ENCODE measurements at regions not wholly inside any gene's neighbourhood (a gene's known extent, or its start where the extent isn't known, plus 50 kb on each side); places are given as distances from the start of the nearest gene placed in this dataset.

DNA sequence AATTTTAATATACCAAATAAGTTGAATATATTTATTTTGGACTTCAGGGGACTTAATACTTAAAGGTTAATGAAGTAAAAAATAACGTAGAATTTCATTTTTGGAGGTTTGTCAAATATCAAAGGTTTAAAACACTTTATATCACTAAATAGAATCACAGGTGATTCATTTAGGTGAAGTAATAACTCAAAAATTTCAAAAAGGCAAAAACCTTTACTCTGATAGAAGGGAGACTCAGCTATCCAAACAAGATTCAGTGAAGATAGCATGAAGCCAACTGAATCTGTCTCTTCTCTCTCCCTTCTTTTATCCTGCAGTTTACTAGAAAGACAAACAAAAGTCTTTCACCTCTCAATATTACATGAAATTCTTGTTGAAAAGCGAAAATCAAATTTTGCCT is 110.2 kb upstream of the CYSLTR1 start:
- TF ChIP-seq, protein P1, sequence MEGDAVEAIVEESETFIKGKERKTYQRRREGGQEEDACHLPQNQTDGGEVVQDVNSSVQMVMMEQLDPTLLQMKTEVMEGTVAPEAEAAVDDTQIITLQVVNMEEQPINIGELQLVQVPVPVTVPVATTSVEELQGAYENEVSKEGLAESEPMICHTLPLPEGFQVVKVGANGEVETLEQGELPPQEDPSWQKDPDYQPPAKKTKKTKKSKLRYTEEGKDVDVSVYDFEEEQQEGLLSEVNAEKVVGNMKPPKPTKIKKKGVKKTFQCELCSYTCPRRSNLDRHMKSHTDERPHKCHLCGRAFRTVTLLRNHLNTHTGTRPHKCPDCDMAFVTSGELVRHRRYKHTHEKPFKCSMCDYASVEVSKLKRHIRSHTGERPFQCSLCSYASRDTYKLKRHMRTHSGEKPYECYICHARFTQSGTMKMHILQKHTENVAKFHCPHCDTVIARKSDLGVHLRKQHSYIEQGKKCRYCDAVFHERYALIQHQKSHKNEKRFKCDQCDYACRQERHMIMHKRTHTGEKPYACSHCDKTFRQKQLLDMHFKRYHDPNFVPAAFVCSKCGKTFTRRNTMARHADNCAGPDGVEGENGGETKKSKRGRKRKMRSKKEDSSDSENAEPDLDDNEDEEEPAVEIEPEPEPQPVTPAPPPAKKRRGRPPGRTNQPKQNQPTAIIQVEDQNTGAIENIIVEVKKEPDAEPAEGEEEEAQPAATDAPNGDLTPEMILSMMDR (IDR thresholded peaks at IDR 0.05; ENCODE audit: borderline replicate concordance, extremely low read depth, insufficient read depth): no peak
- DNase-seq (no peak), FAIRE-seq (no peak)
- Histone ChIP-seq H3K27ac (ENCODE audit: low read depth in 2 of 2, low read length in 2 of 2) (no peak overlapping the region), H3K27me3 (ENCODE audit: control insufficient read depth, insufficient read depth, low read length) (no peaks in the 10 kb centered on the region), H3K9ac (ENCODE audit: low read length in 3 of 3) (no peak overlapping the region), H3K4me1 (ENCODE audit: control insufficient read depth in 2 of 3, insufficient read depth in 2 of 3, low read depth in 1 of 3, low read length in 3 of 3) (no peaks in the 10 kb centered on the region), H3K36me3 (ENCODE audit: control insufficient read depth in 2 of 3, insufficient read depth in 3 of 3, low read length in 3 of 3) (no peaks in the 10 kb centered on the region), H3K9me3 (ENCODE audit: control insufficient read depth in 2 of 3, insufficient read depth in 1 of 3, low read length in 3 of 3) (no peaks in the 10 kb centered on the region), H3K4me3 (ENCODE audit: low read length in 3 of 3) (no peak overlapping the region)
- intact Hi-C loops (cut with DNase I): no loop called here

DNA sequence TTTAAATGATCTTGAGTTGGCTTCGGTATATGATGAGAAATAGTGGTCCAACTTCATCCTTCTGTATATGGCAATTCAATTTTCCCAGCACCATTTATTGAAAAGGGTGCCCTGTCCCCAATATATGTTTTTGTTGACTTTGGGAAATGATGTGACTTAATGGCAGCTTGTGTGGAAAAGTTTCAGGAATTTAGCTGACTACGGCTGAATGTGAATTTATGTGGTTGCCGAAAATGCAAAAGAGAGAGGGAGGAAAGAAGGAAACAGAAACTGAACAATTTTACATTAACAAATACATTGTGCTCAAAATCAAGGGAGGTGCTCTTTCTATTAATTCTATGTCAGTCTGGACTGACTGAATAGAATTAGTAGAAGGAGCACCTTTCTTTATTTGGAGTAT is 101.8 kb upstream of the CYSLTR1 start:
- FAIRE-seq (no peak), DNase-seq (no peak)
- TF ChIP-seq, protein P1 (IDR thresholded peaks at IDR 0.05; ENCODE audit: borderline replicate concordance, extremely low read depth, insufficient read depth): no peak
- no peaks in the 10 kb centered on the region for H3K36me3 ChIP-seq (ENCODE audit: control insufficient read depth in 2 of 3, insufficient read depth in 3 of 3, low read length in 3 of 3)
- H3K9me3 ChIP-seq (ENCODE audit: control insufficient read depth in 2 of 3, insufficient read depth in 1 of 3, low read length in 3 of 3): no peaks in the 10 kb centered on the region
- H3K27me3 ChIP-seq (ENCODE audit: control insufficient read depth, insufficient read depth, low read length): no peaks in the 10 kb centered on the region
- no peak overlapping the region for H3K27ac ChIP-seq (ENCODE audit: low read depth in 2 of 2, low read length in 2 of 2)
- no peak overlapping the region for H3K4me3 ChIP-seq (ENCODE audit: low read length in 3 of 3)
- intact Hi-C loops (cut with DNase I): no loop called here
- H3K9ac ChIP-seq (ENCODE audit: low read length in 3 of 3): no peak overlapping the region
- no peaks in the 10 kb centered on the region for H3K4me1 ChIP-seq (ENCODE audit: control insufficient read depth in 2 of 3, insufficient read depth in 2 of 3, low read depth in 1 of 3, low read length in 3 of 3)

DNA sequence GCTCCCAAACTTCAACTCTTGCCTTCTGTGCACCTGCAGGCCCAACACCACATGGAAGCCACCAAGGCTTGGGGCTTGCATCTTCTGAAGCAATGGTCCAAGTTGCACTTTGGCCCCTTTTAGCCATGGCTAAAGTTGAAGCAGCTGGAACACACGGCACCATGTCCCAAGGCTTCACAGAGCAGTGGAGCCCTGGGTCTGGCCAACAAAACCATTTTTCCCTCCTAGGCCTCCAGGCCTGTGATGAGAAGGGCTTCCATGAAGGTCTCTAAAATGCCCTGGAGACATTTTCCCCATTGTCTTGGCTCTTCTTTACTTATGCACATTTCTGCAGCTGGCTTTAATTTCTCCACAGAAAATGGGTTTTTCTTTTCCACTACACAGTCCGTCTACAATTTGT is 61.3 kb upstream of the CYSLTR1 start:
- no peak overlapping the region for H3K27ac ChIP-seq (ENCODE audit: low read depth in 2 of 2, low read length in 2 of 2)
- no peaks in the 10 kb centered on the region for H3K27me3 ChIP-seq (ENCODE audit: control insufficient read depth, insufficient read depth, low read length)
- no peaks in the 10 kb centered on the region for H3K9me3 ChIP-seq (ENCODE audit: control insufficient read depth in 2 of 3, insufficient read depth in 1 of 3, low read length in 3 of 3)
- intact Hi-C loops (cut with DNase I): no loop called here
- DNase-seq: peak in 1 of 5 donors; percentile 20
- TF ChIP-seq, protein P1 (IDR thresholded peaks at IDR 0.05; ENCODE audit: borderline replicate concordance, extremely low read depth, insufficient read depth): no peak
- H3K4me1 ChIP-seq (ENCODE audit: control insufficient read depth in 2 of 3, insufficient read depth in 2 of 3, low read depth in 1 of 3, low read length in 3 of 3): no peaks in the 10 kb centered on the region
- H3K9ac ChIP-seq (ENCODE audit: low read length in 3 of 3): no peak overlapping the region
- no peak overlapping the region for H3K4me3 ChIP-seq (ENCODE audit: low read length in 3 of 3)
- H3K36me3 ChIP-seq (ENCODE audit: control insufficient read depth in 2 of 3, insufficient read depth in 3 of 3, low read length in 3 of 3): no peaks in the 10 kb centered on the region
- no peak for FAIRE-seq

DNA sequence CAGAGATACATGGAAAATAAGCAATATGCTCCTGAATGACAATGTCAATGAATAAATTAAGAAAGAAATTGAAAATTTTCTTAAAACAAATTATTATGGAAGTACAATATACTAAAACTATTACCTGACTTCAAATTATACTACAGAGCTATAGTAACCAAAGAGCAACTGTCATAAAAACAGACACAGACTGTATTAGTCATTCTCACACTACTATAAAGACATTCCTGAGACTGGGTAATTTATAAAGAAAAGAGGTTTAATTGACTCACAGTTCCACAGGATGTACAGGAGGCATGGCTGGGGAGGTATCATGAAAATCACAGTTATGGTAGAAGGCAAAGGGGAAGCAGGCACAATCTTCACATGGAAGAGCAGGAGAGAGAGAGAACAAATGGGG is 60.0 kb upstream of the CYSLTR1 start:
- Histone ChIP-seq H3K4me1 (ENCODE audit: control insufficient read depth in 2 of 3, insufficient read depth in 2 of 3, low read depth in 1 of 3, low read length in 3 of 3) (no peaks in the 10 kb centered on the region), H3K4me3 (ENCODE audit: low read length in 3 of 3) (no peak overlapping the region), H3K36me3 (ENCODE audit: control insufficient read depth in 2 of 3, insufficient read depth in 3 of 3, low read length in 3 of 3) (no peaks in the 10 kb centered on the region), H3K27me3 (ENCODE audit: control insufficient read depth, insufficient read depth, low read length) (no peaks in the 10 kb centered on the region), H3K9ac (ENCODE audit: low read length in 3 of 3) (no peak overlapping the region), H3K27ac (ENCODE audit: low read depth in 2 of 2, low read length in 2 of 2) (no peak overlapping the region), H3K9me3 (ENCODE audit: control insufficient read depth in 2 of 3, insufficient read depth in 1 of 3, low read length in 3 of 3) (no peaks in the 10 kb centered on the region)
- TF ChIP-seq, protein P1 (IDR thresholded peaks at IDR 0.05; ENCODE audit: borderline replicate concordance, extremely low read depth, insufficient read depth): no peak
- intact Hi-C loops (cut with DNase I): no loop called here
- DNase-seq (no peak), FAIRE-seq (no peak)
